ENCODE measurements at regions not wholly inside any gene's neighbourhood (a gene's known extent, or its start where the extent isn't known, plus 50 kb on each side); places are given as distances from the start of the nearest gene placed in this dataset.

GRCh38 chr5:5929291-5930020, 448.9 kb downstream of the MED10 start:
- H3K27ac ChIP-seq: no peak overlapping the region
- no peak overlapping the region for H3K4me3 ChIP-seq
- H3K9me3 ChIP-seq (replicated peaks in 1 of 11): no peaks in the 10 kb centered on the region
- no peak for TF ChIP-seq Cebpa-rat (IDR thresholded peaks at IDR 0.05)
- no peaks in the 10 kb centered on the region for H3K36me3 ChIP-seq
- peaks cover 0 to 5% (median 0%) of the 10 kb centered on the region in 10 experiments; a peak in 1 of 20 replicates for H3K4me1 ChIP-seq
- H4K20me1 ChIP-seq: no peaks in the 10 kb centered on the region
- no peak overlapping the region for H3K9ac ChIP-seq
- no peaks in the 10 kb centered on the region for H3K27me3 ChIP-seq
- H3K4me2 ChIP-seq: no peak overlapping the region

GRCh38 chr5:5925191-5925590, 453.2 kb downstream of the MED10 start:
- no peaks in the 10 kb centered on the region for H3K4me1 ChIP-seq
- no peaks in the 10 kb centered on the region for H3K9me3 ChIP-seq (replicated peaks in 1 of 11)
- H3K27ac ChIP-seq: no peak overlapping the region
- no peaks in the 10 kb centered on the region for H3K36me3 ChIP-seq
- H4K20me1 ChIP-seq: no peaks in the 10 kb centered on the region
- no peak for TF ChIP-seq Cebpa-rat (IDR thresholded peaks at IDR 0.05)
- H3K27me3 ChIP-seq: no peaks in the 10 kb centered on the region
- no peak overlapping the region for H3K4me2 ChIP-seq
- no peak overlapping the region for H3K4me3 ChIP-seq
- H3K9ac ChIP-seq: no peak overlapping the region

- Histone ChIP-seq H3K36me3 (no peaks in the 10 kb centered on the region), H3K9me3 (replicated peaks in 1 of 11) (no peaks in the 10 kb centered on the region), H3K4me1 (no peaks in the 10 kb centered on the region), H3K9ac (no peak overlapping the region), H3K27me3 (no peaks in the 10 kb centered on the region), H3K27ac (no peak overlapping the region), H3K4me3 (no peak overlapping the region), H3K4me2 (no peak overlapping the region), H4K20me1 (no peaks in the 10 kb centered on the region)
- no peak for TF ChIP-seq Cebpa-rat (IDR thresholded peaks at IDR 0.05)
These were observed 458.9 kb downstream of the MED10 start for GRCh38 chr5:5919411-5919810.

- no peak for TF ChIP-seq Cebpa-rat (IDR thresholded peaks at IDR 0.05)
- Histone ChIP-seq H4K20me1 (no peaks in the 10 kb centered on the region), H3K4me1 (no peaks in the 10 kb centered on the region), H3K36me3 (no peaks in the 10 kb centered on the region; a peak in 1 of 22 replicates), H3K4me2 (no peak overlapping the region), H3K27me3 (no peaks in the 10 kb centered on the region), H3K27ac (no peak overlapping the region), H3K9me3 (replicated peaks in 1 of 11) (peaks cover 3 to 11% (median 8%) of the 10 kb centered on the region in 11 experiments; a peak in 19 of 22 replicates), H3K9ac (no peak overlapping the region), H3K4me3 (no peak overlapping the region)
These were observed 471.6 kb downstream of the MED10 start for GRCh38 chr5:5906778-5907177.

- Histone ChIP-seq H3K9me3 (replicated peaks in 1 of 11) (peaks cover 7 to 19% (median 12%) of the 10 kb centered on the region in 11 experiments; a peak in 19 of 22 replicates), H3K27ac (no peak overlapping the region), H4K20me1 (no peaks in the 10 kb centered on the region), H3K27me3 (no peaks in the 10 kb centered on the region), H3K4me2 (no peak overlapping the region), H3K9ac (no peak overlapping the region), H3K4me3 (no peak overlapping the region), H3K36me3 (no peaks in the 10 kb centered on the region; a peak in 1 of 22 replicates), H3K4me1 (no peaks in the 10 kb centered on the region)
- TF ChIP-seq Cebpa-rat (IDR thresholded peaks at IDR 0.05): no peak
These were observed 473.2 kb downstream of the MED10 start for GRCh38 chr5:5905186-5905585.

GRCh38 chr5:5904113-5904512, 474.2 kb downstream of the MED10 start:
- Histone ChIP-seq H3K36me3 (no peaks in the 10 kb centered on the region; a peak in 1 of 22 replicates), H3K9me3 (replicated peaks in 1 of 11) (peaks cover 7 to 19% (median 12%) of the 10 kb centered on the region in 11 experiments; a peak in 19 of 22 replicates), H3K9ac (no peak overlapping the region), H3K4me3 (no peak overlapping the region), H4K20me1 (no peaks in the 10 kb centered on the region), H3K27ac (no peak overlapping the region), H3K4me1 (no peaks in the 10 kb centered on the region), H3K4me2 (no peak overlapping the region), H3K27me3 (no peaks in the 10 kb centered on the region)
- no peak for TF ChIP-seq Cebpa-rat (IDR thresholded peaks at IDR 0.05)

GRCh38 chr5:5902678-5903646, 475.4 kb downstream of the MED10 start:
- no peak for TF ChIP-seq Cebpa-rat (IDR thresholded peaks at IDR 0.05)
- no peaks in the 10 kb centered on the region for H3K4me1 ChIP-seq
- no peaks in the 10 kb centered on the region for H3K27me3 ChIP-seq
- H3K9ac ChIP-seq: no peak overlapping the region
- H3K4me3 ChIP-seq: no peak overlapping the region
- no peak overlapping the region for H3K4me2 ChIP-seq
- H3K36me3 ChIP-seq: no peaks in the 10 kb centered on the region; a peak in 1 of 22 replicates
- H3K9me3 ChIP-seq (replicated peaks in 1 of 11): peaks cover 7 to 19% (median 12%) of the 10 kb centered on the region in 11 experiments; a peak in 19 of 22 replicates
- no peak overlapping the region for H3K27ac ChIP-seq
- H4K20me1 ChIP-seq: no peaks in the 10 kb centered on the region

- Histone ChIP-seq H4K20me1 (no peaks in the 10 kb centered on the region), H3K4me1 (no peaks in the 10 kb centered on the region), H3K4me2 (no peak overlapping the region), H3K4me3 (no peak overlapping the region), H3K9me3 (replicated peaks in 1 of 11) (peaks cover 7 to 19% (median 12%) of the 10 kb centered on the region in 11 experiments; a peak in 19 of 22 replicates), H3K27me3 (no peaks in the 10 kb centered on the region), H3K36me3 (no peaks in the 10 kb centered on the region; a peak in 1 of 22 replicates), H3K9ac (no peak overlapping the region), H3K27ac (no peak overlapping the region)
- TF ChIP-seq Cebpa-rat (IDR thresholded peaks at IDR 0.05): no peak
These were observed 477.9 kb downstream of the ICE1 start for GRCh38 chr5:5900350-5900749.

GRCh38 chr5:5899716-5900115, 477.2 kb downstream of the ICE1 start:
- Histone ChIP-seq H4K20me1 (no peaks in the 10 kb centered on the region), H3K4me3 (no peak overlapping the region), H3K4me2 (no peak overlapping the region), H3K9ac (no peak overlapping the region), H3K27me3 (no peaks in the 10 kb centered on the region), H3K27ac (no peak overlapping the region), H3K9me3 (replicated peaks in 1 of 11) (peaks cover 7 to 19% (median 12%) of the 10 kb centered on the region in 11 experiments; a peak in 19 of 22 replicates), H3K4me1 (no peaks in the 10 kb centered on the region), H3K36me3 (no peaks in the 10 kb centered on the region; a peak in 1 of 22 replicates)
- TF ChIP-seq Cebpa-rat (IDR thresholded peaks at IDR 0.05): no peak

All from BLaER1 treated with 17β-estradiol and CSF1 and Interleukin-3, amounts not matched to agents 10 nM and 100 nM (cell line).